Activated B cell treated with CpG ODN at 0.5 μM for 24 hours (primary cell): ENCODE measurements at regions not wholly inside any gene's neighbourhood (a gene's known extent, or its start where the extent isn't known, plus 50 kb on each side); places are given as distances from the start of the nearest gene placed in this dataset.

ENCODE experiments used
- ATAC-seq: fragments of 200-7000 bp; cut with Tn5 transposase; one replicate; pipeline ENCODE4 v1.10.0; 2021; ENCODE audit warnings: low read depth, mild to moderate bottlenecking, moderate library complexity
- CTCF ChIA-PET: fragments of 350-600 bp; sonication (Branson Sonifier 250); formaldehyde crosslinking; loops from one replicate; lab custom pipeline; 2021; ENCODE audit warnings: antibody characterized with exemption; lab: Charles Lee
- POLR2A ChIA-PET: fragments of 350-600 bp; sonication (Branson Sonifier 250); formaldehyde crosslinking; loops from one replicate; lab custom pipeline; 2021; ENCODE audit warnings: antibody characterized with exemption; lab: Charles Lee
- DNase-seq: peaks from one replicate; pipeline ENCODE4 v3.0.0; 2022
- H3K27ac Mint-ChIP-seq: one replicate; pipeline ENCODE4 v1.8.0; 2020; ENCODE audit warnings: mixed read lengths
- H3K27me3 Mint-ChIP-seq: one replicate; pipeline ENCODE4 v1.8.0; 2021; ENCODE audit warnings: mixed read lengths
- H3K36me3 Mint-ChIP-seq: one replicate; pipeline ENCODE4 v1.8.0; 2021; ENCODE audit warnings: low read depth, mixed read lengths
- H3K4me1 Mint-ChIP-seq: one replicate; pipeline ENCODE4 v1.8.0; 2021; ENCODE audit warnings: mixed read lengths
- H3K4me3 Mint-ChIP-seq: one replicate; pipeline ENCODE4 v1.8.0; 2020; ENCODE audit warnings: mild to moderate bottlenecking, mixed read lengths
- H3K9me3 Mint-ChIP-seq: one replicate; pipeline ENCODE4 v1.8.0; 2020; ENCODE audit warnings: mixed read lengths
- intact Hi-C: fragments of 100-400 bp; cut with micrococcal nuclease; formaldehyde crosslinking; loops from one replicate; pipeline ENCODE4 v1.15.1; 2024
- TF ChIP-seq, protein P1 (sequence below): fragments of 200-600 bp; IDR thresholded peaks from one replicate; pipeline ENCODE4 v1.8.0; 2022; ENCODE audit warnings: antibody characterized with exemption, mild to moderate bottlenecking

DNA sequence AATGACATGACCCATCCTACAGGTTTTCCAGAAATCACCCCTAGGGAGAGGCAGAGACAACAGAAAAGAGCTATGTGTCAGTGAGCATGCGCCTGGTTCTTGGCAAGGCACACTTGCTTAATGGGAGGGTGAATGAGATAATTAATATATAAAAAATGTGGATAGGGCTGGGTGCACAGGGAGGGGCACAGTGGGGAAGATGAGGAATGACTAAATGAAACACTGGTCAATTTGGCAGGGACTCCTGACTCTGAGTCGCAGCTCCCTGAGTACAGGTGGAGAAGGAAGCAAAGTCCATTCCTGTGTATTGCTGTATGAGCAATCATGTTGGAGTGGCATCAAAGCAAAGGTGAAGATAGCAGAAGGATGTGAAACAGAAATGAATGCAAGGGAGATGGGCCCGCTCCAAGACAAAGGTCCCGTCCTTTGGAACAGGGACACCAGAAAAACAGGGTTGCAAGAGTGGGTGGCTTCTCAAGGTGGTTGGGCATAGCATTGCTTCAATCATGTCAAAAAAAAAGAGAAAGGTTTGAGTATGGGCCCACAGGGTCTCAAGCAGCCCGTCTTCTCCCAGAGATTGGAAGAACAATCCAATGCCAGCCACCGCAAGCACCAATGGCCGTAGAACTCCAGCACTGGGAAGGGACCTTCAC, 278.4 kb upstream of the AGTR2 start:
- peaks cover 10% of the 10 kb centered on the region for H3K4me1 Mint-ChIP-seq
- ATAC-seq (no peak), DNase-seq (no peak)
- TF ChIP-seq, protein P1, sequence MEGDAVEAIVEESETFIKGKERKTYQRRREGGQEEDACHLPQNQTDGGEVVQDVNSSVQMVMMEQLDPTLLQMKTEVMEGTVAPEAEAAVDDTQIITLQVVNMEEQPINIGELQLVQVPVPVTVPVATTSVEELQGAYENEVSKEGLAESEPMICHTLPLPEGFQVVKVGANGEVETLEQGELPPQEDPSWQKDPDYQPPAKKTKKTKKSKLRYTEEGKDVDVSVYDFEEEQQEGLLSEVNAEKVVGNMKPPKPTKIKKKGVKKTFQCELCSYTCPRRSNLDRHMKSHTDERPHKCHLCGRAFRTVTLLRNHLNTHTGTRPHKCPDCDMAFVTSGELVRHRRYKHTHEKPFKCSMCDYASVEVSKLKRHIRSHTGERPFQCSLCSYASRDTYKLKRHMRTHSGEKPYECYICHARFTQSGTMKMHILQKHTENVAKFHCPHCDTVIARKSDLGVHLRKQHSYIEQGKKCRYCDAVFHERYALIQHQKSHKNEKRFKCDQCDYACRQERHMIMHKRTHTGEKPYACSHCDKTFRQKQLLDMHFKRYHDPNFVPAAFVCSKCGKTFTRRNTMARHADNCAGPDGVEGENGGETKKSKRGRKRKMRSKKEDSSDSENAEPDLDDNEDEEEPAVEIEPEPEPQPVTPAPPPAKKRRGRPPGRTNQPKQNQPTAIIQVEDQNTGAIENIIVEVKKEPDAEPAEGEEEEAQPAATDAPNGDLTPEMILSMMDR: no peak
- ChIA-PET CTCF (no interaction called here), POLR2A (no interaction called here)
- H3K36me3 Mint-ChIP-seq: no peaks in the 10 kb centered on the region
- no peaks in the 10 kb centered on the region for H3K27me3 Mint-ChIP-seq
- H3K27ac Mint-ChIP-seq: no peak overlapping the region
- no peaks in the 10 kb centered on the region for H3K9me3 Mint-ChIP-seq
- H3K4me3 Mint-ChIP-seq: no peak overlapping the region
- intact Hi-C loops: no loop called here

DNA sequence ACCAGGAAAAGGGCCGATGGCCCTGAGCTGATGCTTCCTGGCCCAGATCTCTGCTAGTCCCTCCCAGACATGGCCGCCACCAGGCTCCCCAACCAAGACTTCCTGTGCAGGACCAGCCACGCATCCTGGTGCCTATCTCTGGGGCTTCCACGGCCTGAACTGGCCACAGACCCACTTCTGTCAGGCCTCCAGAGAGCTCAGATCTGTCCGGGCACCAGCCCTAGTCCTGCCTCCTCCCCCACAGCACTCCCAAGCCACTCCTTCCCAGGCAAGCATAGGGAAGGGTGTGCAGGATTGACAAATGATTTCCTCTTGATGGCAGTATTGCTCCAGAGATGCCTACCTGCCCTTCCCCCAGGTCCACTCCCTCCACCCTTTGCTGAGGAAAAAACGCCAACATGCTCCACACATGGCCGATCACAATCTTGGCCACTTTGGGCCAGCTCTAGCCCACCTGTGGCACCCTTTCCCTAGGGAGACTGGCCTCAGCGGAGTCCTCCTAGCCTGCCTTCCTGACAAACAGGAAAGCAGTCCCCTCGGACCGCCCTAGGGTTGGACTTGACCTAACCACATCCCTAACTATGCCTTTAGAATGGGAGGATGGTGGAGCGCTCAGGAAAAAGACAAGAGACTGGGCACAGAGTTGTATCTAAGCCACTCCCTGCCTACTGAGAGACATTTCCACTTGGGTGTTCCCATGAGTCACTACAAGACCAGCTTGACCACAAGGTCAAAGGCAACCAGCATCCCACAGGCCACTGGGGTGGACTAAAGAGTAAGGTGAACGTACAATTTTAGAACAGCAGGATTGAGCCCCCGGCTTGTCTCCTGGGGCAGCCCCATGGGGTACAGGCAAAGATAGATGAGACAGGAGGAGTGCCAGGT, 277.5 kb upstream of the AGTR2 start:
- DNase-seq (no peak), ATAC-seq (no peak)
- Mint-ChIP-seq H3K4me3 (no peak overlapping the region), H3K9me3 (no peaks in the 10 kb centered on the region), H3K27ac (no peak overlapping the region), H3K4me1 (peaks cover 10% of the 10 kb centered on the region), H3K36me3 (no peaks in the 10 kb centered on the region), H3K27me3 (no peaks in the 10 kb centered on the region)
- POLR2A ChIA-PET: no interaction called here
- CTCF ChIA-PET: no interaction called here
- TF ChIP-seq, protein P1: no peak
- intact Hi-C loops: no loop called here

DNA sequence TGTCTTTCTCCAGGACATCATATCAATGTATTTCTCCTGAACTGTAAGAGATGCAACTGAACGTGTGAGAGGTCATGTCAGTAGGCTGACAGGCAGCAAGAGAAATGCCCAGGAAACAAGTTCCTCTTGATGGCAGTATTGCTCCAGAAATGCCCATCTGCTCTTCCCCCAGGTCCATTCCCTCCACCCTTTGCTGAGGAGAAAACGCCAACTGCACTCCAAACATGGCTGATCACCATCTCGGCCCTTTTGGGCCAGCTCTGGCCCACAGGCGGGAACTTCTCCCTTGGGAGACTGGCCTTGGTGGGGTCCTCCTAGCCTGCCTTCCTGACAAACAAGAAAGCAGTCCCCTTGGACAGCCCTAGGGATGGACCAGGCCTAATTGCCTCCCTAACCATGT, 276.5 kb upstream of the AGTR2 start:
- ATAC-seq (no peak), DNase-seq (no peak)
- Mint-ChIP-seq H3K27me3 (no peaks in the 10 kb centered on the region), H3K4me1 (peaks cover 10% of the 10 kb centered on the region), H3K4me3 (no peak overlapping the region), H3K36me3 (no peaks in the 10 kb centered on the region), H3K27ac (no peak overlapping the region), H3K9me3 (no peaks in the 10 kb centered on the region)
- ChIA-PET CTCF (no interaction called here), POLR2A (no interaction called here)
- intact Hi-C loops: no loop called here
- TF ChIP-seq, protein P1: no peak

DNA sequence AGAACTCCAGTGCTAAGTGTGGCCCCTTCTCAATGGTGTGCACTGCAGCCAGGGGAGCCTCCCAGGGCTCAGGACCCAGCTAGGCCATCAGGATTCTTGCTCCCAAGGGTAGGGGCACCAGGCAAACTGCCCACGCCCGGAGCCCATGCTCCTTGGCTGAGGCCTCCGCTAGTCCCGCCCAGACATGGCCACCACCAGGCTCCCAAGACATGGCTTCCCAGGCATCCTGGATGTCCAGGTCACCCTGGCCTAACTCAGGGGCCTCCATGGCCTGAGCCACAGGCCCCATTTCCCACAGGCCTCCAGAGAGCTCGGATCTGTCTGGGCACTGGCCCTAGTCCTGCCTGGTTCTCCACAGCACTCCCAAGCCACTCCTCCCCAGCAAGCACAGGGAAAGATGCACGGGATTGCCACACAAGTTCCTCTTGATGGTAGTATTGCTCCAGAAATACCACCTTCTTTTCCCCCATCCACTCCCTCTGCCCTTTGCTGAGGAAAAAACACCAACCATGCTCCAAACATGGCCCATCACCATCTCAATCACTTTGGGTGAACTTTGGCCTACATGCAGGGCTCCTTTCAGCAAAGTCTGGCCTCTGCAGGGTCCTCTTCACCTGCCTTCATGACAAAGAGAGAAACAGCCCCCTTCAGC, 274.7 kb upstream of the AGTR2 start:
- H3K27ac Mint-ChIP-seq: no peak overlapping the region

More for the DNA sequence above, 274.7 kb upstream of the AGTR2 start:
- intact Hi-C loops: no loop called here
- TF ChIP-seq, protein P1: no peak
- ChIA-PET POLR2A (no interaction called here), CTCF (no interaction called here)
- Mint-ChIP-seq H3K4me1 (peaks cover 16% of the 10 kb centered on the region), H3K9me3 (no peaks in the 10 kb centered on the region), H3K36me3 (no peaks in the 10 kb centered on the region), H3K27me3 (no peaks in the 10 kb centered on the region), H3K4me3 (no peak overlapping the region)
- no peak for DNase-seq
- ATAC-seq: no peak
